Astrocyte (in vitro differentiated cells and primary cell): ENCODE measurements at regions not wholly inside any gene's neighbourhood (a gene's known extent, or its start where the extent isn't known, plus 50 kb on each side); places are given as distances from the start of the nearest gene placed in this dataset.
"Not testable (repeated sequence)": the region's sequence is repeated elsewhere in the genome, so short reads cannot be mapped to it uniquely, and the experiment has no call there.

Experiments
- CTCF ChIP-seq: IDR thresholded peaks from 2 replicates; pipeline ENCODE4 v1.5.1; 2011; ENCODE audit warnings: low read depth, mild to moderate bottlenecking, inconsistent platforms, low read length, moderate library complexity; ENCODE audit not compliant: insufficient read depth
- EZH2 ChIP-seq: IDR thresholded peaks from 2 replicates; pipeline ENCODE4 v1.6.1; 2012; ENCODE audit warnings: mild to moderate bottlenecking, low read length, inconsistent platforms; ENCODE audit not compliant: insufficient read depth

GRCh38 chr16:34064602-34065001 lies 605.2 kb downstream of the TP53TG3F start:
- not testable (repeated sequence) for TF ChIP-seq CTCF, EZH2
